Tibial artery (tissue), 4 donors: ENCODE measurements at regions not wholly inside any gene's neighbourhood (a gene's known extent, or its start where the extent isn't known, plus 50 kb on each side); places are given as distances from the start of the nearest gene placed in this dataset.

Source experiments
- DNase-seq, 2 donors: peaks; one replicate each; pipeline ENCODE4 v3.0.0-alpha.2; 2019
- H3K27ac ChIP-seq, 2 donors: fragments of 200-600 bp; sonication (generic) in 1 of 2; 1 replicate in 1 of 2; 2 replicates in 1 of 2; pipeline ENCODE4 v1.5.1; 2018 to 2019; ENCODE audit warnings: mild to moderate bottlenecking in 1 of 2
- H3K27me3 ChIP-seq, 2 donors: fragments of 200-600 bp; sonication (generic) in 1 of 2; one replicate each; pipeline versions ENCODE4 v1.5.1 to v1.6.0; 2016 to 2019
- H3K36me3 ChIP-seq, 3 donors: fragments of 200-600 bp; sonication (generic) in 2 of 3; one replicate each; pipeline ENCODE4 v1.5.1; 2016 to 2019; ENCODE audit warnings: mild to moderate bottlenecking in 2 of 3
- H3K4me1 ChIP-seq, 4 donors: fragments of 200-600 bp; sonication (generic) in 2 of 4; 1 replicate in 3 of 4; 2 replicates in 1 of 4; pipeline ENCODE4 v1.5.1; 2016 to 2019
- H3K4me3 ChIP-seq, 2 donors: fragments of 200-600 bp; sonication (generic) in 1 of 2; 1 replicate in 1 of 2; 2 replicates in 1 of 2; pipeline ENCODE4 v1.5.1; 2018 to 2019; ENCODE audit warnings: mild to moderate bottlenecking in 2 of 2
- H3K9me3 ChIP-seq, 3 donors: fragments of 200-600 bp; sonication (generic) in 1 of 3; one replicate each; pipeline ENCODE4 v1.5.1; 2016 to 2019
- intact Hi-C: fragments of 100-400 bp; cut with DNase I; formaldehyde crosslinking; loops from one replicate; pipeline ENCODE4 v1.15.0; 2023; ENCODE audit warnings: low total_unique reads
- TF ChIP-seq, protein P1 (sequence below), 2 experiments: fragments of 200-600 bp in 1 of 2; fragments of 450-650 bp in 1 of 2; IDR thresholded peaks; one replicate each; pipeline ENCODE4 v1.5.1; 2017 to 2019; ENCODE audit warnings: antibody characterized with exemption in 2 of 2, mild to moderate bottlenecking in 1 of 2, moderate library complexity in 1 of 2

DNA sequence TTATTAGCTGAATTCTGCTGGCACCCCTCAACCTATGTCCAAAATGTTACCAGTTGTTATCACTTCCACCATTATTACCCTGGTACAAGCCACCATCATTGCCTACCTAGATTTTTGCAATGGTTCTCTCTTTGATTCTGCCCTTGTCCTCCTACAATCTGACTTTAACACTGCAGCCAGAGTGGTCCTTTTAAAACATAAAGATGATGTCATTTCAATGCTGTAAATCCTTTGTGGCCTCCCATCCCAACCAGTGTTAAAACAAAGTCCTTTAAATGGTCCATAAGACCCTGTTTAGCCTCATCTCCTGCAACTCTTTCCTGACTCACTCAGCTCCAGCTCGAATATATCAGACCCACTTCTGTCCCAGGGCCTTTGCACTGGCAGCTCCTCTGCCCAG, 54.9 kb upstream of the FSTL4 start:
- Histone ChIP-seq H3K4me1 (no peaks in the 10 kb centered on the region), H3K36me3 (no peaks in the 10 kb centered on the region), H3K27ac (no peak overlapping the region), H3K4me3 (no peak overlapping the region), H3K27me3 (peaks cover 0 to 11% of the 10 kb centered on the region in 2 donors), H3K9me3 (peaks cover 0 to 5% (median 0%) of the 10 kb centered on the region in 3 donors)
- intact Hi-C loops: no loop called here
- TF ChIP-seq, protein P1, sequence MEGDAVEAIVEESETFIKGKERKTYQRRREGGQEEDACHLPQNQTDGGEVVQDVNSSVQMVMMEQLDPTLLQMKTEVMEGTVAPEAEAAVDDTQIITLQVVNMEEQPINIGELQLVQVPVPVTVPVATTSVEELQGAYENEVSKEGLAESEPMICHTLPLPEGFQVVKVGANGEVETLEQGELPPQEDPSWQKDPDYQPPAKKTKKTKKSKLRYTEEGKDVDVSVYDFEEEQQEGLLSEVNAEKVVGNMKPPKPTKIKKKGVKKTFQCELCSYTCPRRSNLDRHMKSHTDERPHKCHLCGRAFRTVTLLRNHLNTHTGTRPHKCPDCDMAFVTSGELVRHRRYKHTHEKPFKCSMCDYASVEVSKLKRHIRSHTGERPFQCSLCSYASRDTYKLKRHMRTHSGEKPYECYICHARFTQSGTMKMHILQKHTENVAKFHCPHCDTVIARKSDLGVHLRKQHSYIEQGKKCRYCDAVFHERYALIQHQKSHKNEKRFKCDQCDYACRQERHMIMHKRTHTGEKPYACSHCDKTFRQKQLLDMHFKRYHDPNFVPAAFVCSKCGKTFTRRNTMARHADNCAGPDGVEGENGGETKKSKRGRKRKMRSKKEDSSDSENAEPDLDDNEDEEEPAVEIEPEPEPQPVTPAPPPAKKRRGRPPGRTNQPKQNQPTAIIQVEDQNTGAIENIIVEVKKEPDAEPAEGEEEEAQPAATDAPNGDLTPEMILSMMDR (IDR thresholded peaks at IDR 0.05): no peak
- no peak for DNase-seq

DNA sequence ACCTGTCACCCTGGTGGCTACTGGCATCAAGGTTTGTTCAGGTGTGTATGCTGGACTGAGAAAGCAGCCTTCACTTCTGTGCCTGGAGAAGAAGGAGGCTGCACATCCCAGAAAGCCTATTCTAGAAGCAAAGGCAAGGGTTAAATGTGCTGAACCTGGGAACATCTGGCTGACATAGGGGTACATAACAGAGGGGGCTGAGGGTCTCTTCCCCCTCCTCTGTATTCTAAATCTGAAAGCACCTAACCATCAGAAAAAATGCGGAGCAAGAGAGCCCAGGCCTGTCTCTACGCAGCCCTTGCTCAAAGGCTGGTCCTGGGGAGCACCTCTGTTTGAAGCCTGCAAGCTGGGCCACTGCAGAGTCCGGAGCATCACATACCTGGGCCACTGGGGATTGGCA, 53.2 kb upstream of the FSTL4 start:
- intact Hi-C loops: no loop called here
- DNase-seq: no peak
- TF ChIP-seq, protein P1 (IDR thresholded peaks at IDR 0.05): no peak
- H3K36me3 ChIP-seq: no peaks in the 10 kb centered on the region
- H3K27me3 ChIP-seq: peaks cover 0 to 11% of the 10 kb centered on the region in 2 donors
- no peaks in the 10 kb centered on the region for H3K9me3 ChIP-seq
- no peak overlapping the region for H3K4me3 ChIP-seq
- no peaks in the 10 kb centered on the region for H3K4me1 ChIP-seq
- H3K27ac ChIP-seq: no peak overlapping the region

DNA sequence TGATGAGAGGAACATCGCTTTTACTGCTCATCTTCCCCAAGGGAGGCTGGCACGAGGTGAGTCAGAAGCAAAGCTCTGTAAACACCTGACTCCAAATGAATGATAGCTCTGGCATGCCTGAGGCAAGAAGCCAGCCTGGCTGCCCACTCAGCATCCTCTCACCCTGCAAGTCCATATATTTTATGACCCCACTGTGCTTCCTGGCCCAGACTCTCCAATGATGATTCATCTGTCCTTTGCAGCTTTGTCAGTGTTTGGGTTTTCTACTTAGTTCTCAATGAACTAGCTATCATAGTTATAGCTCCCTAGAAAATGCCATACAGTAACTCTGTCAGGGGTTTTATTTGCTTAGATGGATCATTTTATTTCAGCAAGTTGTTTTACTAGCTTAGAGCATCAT, 52.1 kb upstream of the FSTL4 start:
- Histone ChIP-seq H3K27me3 (peaks cover 0 to 7% of the 10 kb centered on the region in 2 donors), H3K4me1 (no peaks in the 10 kb centered on the region), H3K4me3 (no peak overlapping the region), H3K9me3 (no peaks in the 10 kb centered on the region), H3K27ac (no peak overlapping the region), H3K36me3 (no peaks in the 10 kb centered on the region)
- intact Hi-C loops: no loop called here
- TF ChIP-seq, protein P1 (IDR thresholded peaks at IDR 0.05): no peak
- DNase-seq: no peak

DNA sequence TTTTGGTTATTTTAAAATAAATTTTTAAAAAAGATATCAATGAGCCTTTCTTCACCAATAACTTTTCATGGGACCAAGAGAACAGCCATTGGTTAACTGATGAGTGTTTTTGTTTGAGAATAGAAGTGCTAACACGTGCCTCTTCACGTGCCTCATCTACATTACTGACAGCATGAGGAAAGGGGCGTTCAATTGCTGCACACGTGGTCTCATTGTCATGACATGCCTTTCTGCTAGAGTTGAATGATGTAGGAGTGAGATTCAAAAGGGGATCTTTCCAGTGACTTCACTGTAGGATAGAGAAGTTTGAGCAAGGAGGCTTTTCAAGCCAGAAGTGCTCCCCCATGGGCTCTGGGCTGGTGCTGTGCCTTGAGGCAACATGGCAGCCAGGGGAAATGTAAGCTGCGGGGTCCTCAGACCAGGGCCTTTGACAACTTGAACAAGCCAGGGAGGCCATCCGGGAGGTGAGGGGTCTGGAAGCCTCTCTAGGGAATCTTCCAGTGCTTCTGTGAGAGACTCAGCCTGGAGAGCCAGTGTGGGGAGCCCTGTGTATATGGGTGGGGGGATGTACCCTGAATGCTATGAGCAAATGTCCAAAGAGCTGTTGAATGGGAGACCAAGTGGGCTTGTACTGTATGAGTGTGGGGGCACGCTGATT, 51.2 kb upstream of the FSTL4 start:
- intact Hi-C loops: no loop called here
- Histone ChIP-seq H3K27me3 (peaks cover 0 to 3% of the 10 kb centered on the region in 2 donors), H3K4me1 (no peaks in the 10 kb centered on the region), H3K36me3 (no peaks in the 10 kb centered on the region), H3K9me3 (no peaks in the 10 kb centered on the region), H3K4me3 (no peak overlapping the region), H3K27ac (no peak overlapping the region)
- TF ChIP-seq, protein P1 (IDR thresholded peaks at IDR 0.05): no peak
- DNase-seq: no peak

DNA sequence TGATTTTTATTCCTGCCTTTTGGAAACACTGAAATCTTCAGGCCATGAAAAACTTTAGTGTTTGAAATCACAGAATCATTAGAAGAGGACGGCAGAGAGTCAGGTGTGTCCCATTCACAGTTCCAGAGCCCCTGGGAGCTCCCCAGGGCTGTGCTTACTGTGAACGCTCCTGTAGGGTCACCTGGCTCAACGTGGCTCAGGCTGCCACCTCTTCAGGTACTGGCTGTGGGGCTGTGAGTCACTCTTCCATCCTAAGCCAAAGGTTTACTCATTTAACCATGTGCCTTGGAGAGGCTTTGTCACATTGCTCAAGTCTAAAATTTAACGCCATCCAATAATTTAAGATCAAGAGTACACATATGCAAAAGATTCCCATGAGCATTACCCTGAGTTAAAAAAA, 50.2 kb upstream of the FSTL4 start:
- no peak overlapping the region for H3K27ac ChIP-seq
- H3K36me3 ChIP-seq: no peaks in the 10 kb centered on the region
- intact Hi-C loops: no loop called here
- DNase-seq: no peak
- H3K9me3 ChIP-seq: no peaks in the 10 kb centered on the region
- H3K4me3 ChIP-seq: no peak overlapping the region
- TF ChIP-seq, protein P1 (IDR thresholded peaks at IDR 0.05): no peak
- H3K27me3 ChIP-seq: no peaks in the 10 kb centered on the region
- H3K4me1 ChIP-seq: no peaks in the 10 kb centered on the region
